GM18867 (cell line): ENCODE measurements at regions not wholly inside any gene's neighbourhood (a gene's known extent, or its start where the extent isn't known, plus 50 kb on each side); places are given as distances from the start of the nearest gene placed in this dataset.

Experiments
- ATAC-seq: cut with Tn5 transposase; IDR thresholded peaks from one replicate; pipeline ENCODE4 v1.9.1; 2021; ENCODE audit warnings: mild to moderate bottlenecking, moderate library complexity; ENCODE audit not compliant: unreplicated experiment

GRCh38 chr16:9503251-9503984, 412.0 kb downstream of the HAPSTR1 start:
- no peak for ATAC-seq

GRCh38 chr16:9508328-9508936, 417.0 kb downstream of the HAPSTR1 start:
- no peak for ATAC-seq

- no peak for ATAC-seq
Observed at GRCh38 chr16:9509663-9510062, 418.2 kb downstream of the HAPSTR1 start.

- ATAC-seq: no peak
Observed at GRCh38 chr16:9511389-9511788, 419.9 kb downstream of the HAPSTR1 start.

- ATAC-seq: no peak
Observed at GRCh38 chr16:9516444-9516843, 425.0 kb downstream of the HAPSTR1 start.

- ATAC-seq: no peak
Observed at GRCh38 chr16:9518051-9518450, 426.6 kb downstream of the HAPSTR1 start.

- no peak for ATAC-seq
Observed at GRCh38 chr16:9518581-9518980, 427.1 kb downstream of the HAPSTR1 start.

- no peak for ATAC-seq
Observed at GRCh38 chr16:9521749-9522370, 430.4 kb downstream of the HAPSTR1 start.

- ATAC-seq: no peak
Observed at GRCh38 chr16:9522614-9523013, 431.2 kb downstream of the HAPSTR1 start.

GRCh38 chr16:9523994-9524393, 432.6 kb downstream of the HAPSTR1 start:
- no peak for ATAC-seq

GRCh38 chr16:9525037-9525436, 433.6 kb downstream of the HAPSTR1 start:
- no peak for ATAC-seq

- no peak for ATAC-seq
Observed at GRCh38 chr16:9526791-9527190, 435.3 kb downstream of the HAPSTR1 start.

GRCh38 chr16:9527976-9528375, 436.5 kb downstream of the HAPSTR1 start:
- no peak for ATAC-seq

- no peak for ATAC-seq
Observed at GRCh38 chr16:9528511-9529079, 437.2 kb downstream of the HAPSTR1 start.

- no peak for ATAC-seq
Observed at GRCh38 chr16:9533042-9533441, 441.6 kb downstream of the HAPSTR1 start.

- no peak for ATAC-seq
Observed at GRCh38 chr16:9534759-9535158, 443.3 kb downstream of the HAPSTR1 start.

- no peak for ATAC-seq
Observed at GRCh38 chr16:9536905-9537304, 445.5 kb downstream of the HAPSTR1 start.

GRCh38 chr16:9539346-9539745, 447.9 kb downstream of the HAPSTR1 start:
- no peak for ATAC-seq

GRCh38 chr16:9541723-9542122, 450.3 kb downstream of the HAPSTR1 start:
- ATAC-seq: no peak

- ATAC-seq: no peak
Observed at GRCh38 chr16:9542165-9542755, 450.8 kb downstream of the HAPSTR1 start.
